C4-2B (cell line): ENCODE measurements at regions not wholly inside any gene's neighbourhood (a gene's known extent, or its start where the extent isn't known, plus 50 kb on each side); places are given as distances from the start of the nearest gene placed in this dataset.

Experiments
- H3K27ac ChIP-seq: fragments of 450-650 bp; 2 replicates; pipeline ENCODE4 v1.5.1; 2017
- CTCF ChIP-seq: fragments of 450-650 bp; conservative IDR thresholded peaks from 2 replicates; pipeline ENCODE4 v1.5.1; 2017; ENCODE audit warnings: mild to moderate bottlenecking
- ZFX ChIP-seq: fragments of 450-650 bp; IDR thresholded peaks from 2 replicates; pipeline ENCODE4 v1.6.1; 2017

- H3K27ac ChIP-seq: no peak overlapping the region
- TF ChIP-seq CTCF (no peak), ZFX (no peak)
These were observed 177.1 kb upstream of the PRKCQ start for GRCh38 chr10:6757158-6757557.

- H3K27ac ChIP-seq: no peak overlapping the region
These were observed 176.6 kb upstream of the PRKCQ start for GRCh38 chr10:6756716-6757115.

GRCh38 chr10:6755781-6756460 is 175.8 kb upstream of the PRKCQ start:
- no peak for TF ChIP-seq CTCF
- no peak for TF ChIP-seq ZFX
- H3K27ac ChIP-seq: no peak overlapping the region

More at GRCh38 chr10:6756716-6757115, 176.6 kb upstream of the PRKCQ start:
- TF ChIP-seq ZFX (no peak), CTCF (no peak)

- no peak for TF ChIP-seq ZFX
- no peak for TF ChIP-seq CTCF
- no peak overlapping the region for H3K27ac ChIP-seq
These were observed 173.6 kb upstream of the PRKCQ start for GRCh38 chr10:6753644-6754043.

- no peak for TF ChIP-seq CTCF
- TF ChIP-seq ZFX: no peak
These were observed 171.3 kb upstream of the PRKCQ start for GRCh38 chr10:6751363-6751762.

GRCh38 chr10:6748981-6749635 is 169.0 kb upstream of the PRKCQ start:
- no peak overlapping the region for H3K27ac ChIP-seq
- no peak for TF ChIP-seq ZFX

More at GRCh38 chr10:6751363-6751762, 171.3 kb upstream of the PRKCQ start:
- H3K27ac ChIP-seq: no peak overlapping the region

GRCh38 chr10:6748029-6748428 is 168.0 kb upstream of the PRKCQ start:
- TF ChIP-seq CTCF (no peak), ZFX (no peak)
- no peak overlapping the region for H3K27ac ChIP-seq

GRCh38 chr10:6746782-6747181 is 166.7 kb upstream of the PRKCQ start:
- no peak overlapping the region for H3K27ac ChIP-seq
- TF ChIP-seq ZFX (no peak), CTCF (no peak)
